DND-41 (cell line): ENCODE measurements at regions not wholly inside any gene's neighbourhood (a gene's known extent, or its start where the extent isn't known, plus 50 kb on each side); places are given as distances from the start of the nearest gene placed in this dataset.

Source experiments
- CTCF ChIP-seq: IDR thresholded peaks from 2 replicates; pipeline ENCODE4 v1.5.1; 2012; ENCODE audit warnings: borderline replicate concordance, low read length, moderate library complexity, mild to moderate bottlenecking; ENCODE audit not compliant: poor library complexity, severe bottlenecking; ENCODE audit errors: extremely low read depth
- EZH2 ChIP-seq: IDR thresholded peaks from 3 replicates; pipeline ENCODE4 v1.6.1; 2012; ENCODE audit warnings: borderline replicate concordance, low read depth, mild to moderate bottlenecking, moderate library complexity, low read length, inconsistent platforms; ENCODE audit not compliant: severe bottlenecking

- TF ChIP-seq CTCF (no peak), EZH2 (no peak)
Measured at GRCh38 chr17:54666559-54666958, 234.1 kb upstream of the TOM1L1 start.
